ENCODE measurements at regions not wholly inside any gene's neighbourhood (a gene's known extent, or its start where the extent isn't known, plus 50 kb on each side); places are given as distances from the start of the nearest gene placed in this dataset.

GRCh38 chr2:146220957-146221356 is 1623.9 kb upstream of the ACVR2A start:
- H3K27ac ChIP-seq, result no peak overlapping the region

GRCh38 chr2:146214394-146214929 is 1630.4 kb upstream of the ACVR2A start:
- Histone ChIP-seq H3K27ac (no peak overlapping the region), H3K36me3 (no peaks in the 10 kb centered on the region), H3K9me3 (no peaks in the 10 kb centered on the region), H3K4me3 (no peak overlapping the region), H3K4me1 (no peaks in the 10 kb centered on the region), H3K27me3 (no peaks in the 10 kb centered on the region)
- TF ChIP-seq EP300 (IDR thresholded peaks at IDR 0.05) (no peak), CTCF (IDR thresholded peaks at IDR 0.05) (no peak), POLR2AphosphoS5 (IDR thresholded peaks at IDR 0.05) (no peak), POLR2A (IDR thresholded peaks at IDR 0.05) (no peak)
- WGBS, result 95% methylated on average over 2 of the region's 2 CpGs
- DNase-seq (ENCODE audit: low spot score in 2 of 2), result no peak

More at GRCh38 chr2:146220957-146221356, 1623.9 kb upstream of the ACVR2A start:
- no peaks in the 10 kb centered on the region for H3K4me1 ChIP-seq
- no peak for DNase-seq (ENCODE audit: low spot score in 2 of 2)
- H3K9me3 ChIP-seq, result no peaks in the 10 kb centered on the region
- H3K27me3 ChIP-seq, result no peaks in the 10 kb centered on the region
- no peaks in the 10 kb centered on the region for H3K36me3 ChIP-seq
- TF ChIP-seq EP300 (IDR thresholded peaks at IDR 0.05) (no peak), CTCF (IDR thresholded peaks at IDR 0.05) (no peak), POLR2A (IDR thresholded peaks at IDR 0.05) (no peak), POLR2AphosphoS5 (IDR thresholded peaks at IDR 0.05) (no peak)
- no peak overlapping the region for H3K4me3 ChIP-seq

GRCh38 chr2:146213674-146214073 is 1631.2 kb upstream of the ACVR2A start:
- Histone ChIP-seq H3K4me3 (no peak overlapping the region), H3K9me3 (no peaks in the 10 kb centered on the region), H3K4me1 (no peaks in the 10 kb centered on the region), H3K36me3 (no peaks in the 10 kb centered on the region), H3K27ac (no peak overlapping the region), H3K27me3 (no peaks in the 10 kb centered on the region)
- TF ChIP-seq EP300 (IDR thresholded peaks at IDR 0.05) (no peak), POLR2AphosphoS5 (IDR thresholded peaks at IDR 0.05) (no peak), POLR2A (IDR thresholded peaks at IDR 0.05) (no peak), CTCF (IDR thresholded peaks at IDR 0.05) (no peak)
- DNase-seq (ENCODE audit: low spot score in 2 of 2), result no peak

- Histone ChIP-seq H3K36me3 (no peaks in the 10 kb centered on the region), H3K4me1 (no peaks in the 10 kb centered on the region), H3K4me3 (no peak overlapping the region), H3K27ac (no peak overlapping the region), H3K9me3 (no peaks in the 10 kb centered on the region), H3K27me3 (no peaks in the 10 kb centered on the region)
- TF ChIP-seq POLR2A (IDR thresholded peaks at IDR 0.05) (no peak), CTCF (IDR thresholded peaks at IDR 0.05) (no peak), POLR2AphosphoS5 (IDR thresholded peaks at IDR 0.05) (no peak), EP300 (IDR thresholded peaks at IDR 0.05) (no peak)
- no peak for DNase-seq (ENCODE audit: low spot score in 2 of 2)
- WGBS, result 92% methylated on average over 4 of the region's 4 CpGs
Measured at GRCh38 chr2:146212602-146213001, 1632.2 kb upstream of the ACVR2A start.

GRCh38 chr2:146209842-146210275 is 1635.0 kb upstream of the ACVR2A start:
- Histone ChIP-seq H3K27me3 (no peaks in the 10 kb centered on the region), H3K4me1 (no peaks in the 10 kb centered on the region), H3K27ac (no peak overlapping the region), H3K9me3 (no peaks in the 10 kb centered on the region), H3K4me3 (no peak overlapping the region), H3K36me3 (no peaks in the 10 kb centered on the region)
- TF ChIP-seq EP300 (IDR thresholded peaks at IDR 0.05) (no peak), POLR2AphosphoS5 (IDR thresholded peaks at IDR 0.05) (no peak), POLR2A (IDR thresholded peaks at IDR 0.05) (no peak), CTCF (IDR thresholded peaks at IDR 0.05) (no peak)
- WGBS, result 92% methylated on average over 3 of the region's 3 CpGs
- no peak for DNase-seq (ENCODE audit: low spot score in 2 of 2)

Measured in suprapubic skin (tissue), 4 donors.